ENCODE measurements at regions not wholly inside any gene's neighbourhood (a gene's known extent, or its start where the extent isn't known, plus 50 kb on each side); places are given as distances from the start of the nearest gene placed in this dataset.

DNA sequence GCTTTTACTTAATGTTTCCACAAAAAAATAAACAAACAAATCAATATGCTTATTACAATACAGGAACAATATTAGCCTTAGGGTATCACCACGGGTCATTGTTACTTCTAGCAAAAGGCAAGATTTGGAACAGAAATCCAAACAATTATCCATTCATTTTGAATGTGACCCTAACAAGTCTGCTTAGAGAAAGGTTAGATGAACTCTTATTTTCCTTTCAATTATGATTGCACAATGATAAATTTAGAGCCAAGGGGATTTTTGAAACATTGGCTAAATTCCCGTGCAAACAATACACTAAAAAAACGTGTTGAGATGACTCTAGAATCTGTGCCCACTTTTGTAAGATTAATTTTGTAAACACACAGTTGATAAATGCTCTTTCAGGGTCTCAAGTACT is 474.7 kb downstream of the PCDH7 start:
- TF ChIP-seq, protein P1, sequence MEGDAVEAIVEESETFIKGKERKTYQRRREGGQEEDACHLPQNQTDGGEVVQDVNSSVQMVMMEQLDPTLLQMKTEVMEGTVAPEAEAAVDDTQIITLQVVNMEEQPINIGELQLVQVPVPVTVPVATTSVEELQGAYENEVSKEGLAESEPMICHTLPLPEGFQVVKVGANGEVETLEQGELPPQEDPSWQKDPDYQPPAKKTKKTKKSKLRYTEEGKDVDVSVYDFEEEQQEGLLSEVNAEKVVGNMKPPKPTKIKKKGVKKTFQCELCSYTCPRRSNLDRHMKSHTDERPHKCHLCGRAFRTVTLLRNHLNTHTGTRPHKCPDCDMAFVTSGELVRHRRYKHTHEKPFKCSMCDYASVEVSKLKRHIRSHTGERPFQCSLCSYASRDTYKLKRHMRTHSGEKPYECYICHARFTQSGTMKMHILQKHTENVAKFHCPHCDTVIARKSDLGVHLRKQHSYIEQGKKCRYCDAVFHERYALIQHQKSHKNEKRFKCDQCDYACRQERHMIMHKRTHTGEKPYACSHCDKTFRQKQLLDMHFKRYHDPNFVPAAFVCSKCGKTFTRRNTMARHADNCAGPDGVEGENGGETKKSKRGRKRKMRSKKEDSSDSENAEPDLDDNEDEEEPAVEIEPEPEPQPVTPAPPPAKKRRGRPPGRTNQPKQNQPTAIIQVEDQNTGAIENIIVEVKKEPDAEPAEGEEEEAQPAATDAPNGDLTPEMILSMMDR (IDR thresholded peaks at IDR 0.05): no peak
- TF ChIP-seq EP300 (IDR thresholded peaks at IDR 0.05): no peak
- no peak for TF ChIP-seq POLR2A (IDR thresholded peaks at IDR 0.05; ENCODE audit: low read depth)
